Testis (tissue), 2 donors: ENCODE measurements at regions not wholly inside any gene's neighbourhood (a gene's known extent, or its start where the extent isn't known, plus 50 kb on each side); places are given as distances from the start of the nearest gene placed in this dataset.

ENCODE experiments used
- POLR2A ChIP-seq: fragments of 450-650 bp; IDR thresholded peaks from one replicate; pipeline ENCODE4 v1.6.1; 2017; ENCODE audit warnings: antibody characterized with exemption, mild to moderate bottlenecking, moderate library complexity
- TF ChIP-seq, protein P1 (sequence below), 3 experiments: fragments of 450-650 bp in 2 of 3; fragments of 200-600 bp in 1 of 3; sonication (generic) in 1 of 3; IDR thresholded peaks; one replicate each; pipeline ENCODE4 v1.5.1; 2016 to 2019; ENCODE audit warnings: antibody characterized with exemption in 3 of 3, mild to moderate bottlenecking in 2 of 3, moderate library complexity in 1 of 3

DNA sequence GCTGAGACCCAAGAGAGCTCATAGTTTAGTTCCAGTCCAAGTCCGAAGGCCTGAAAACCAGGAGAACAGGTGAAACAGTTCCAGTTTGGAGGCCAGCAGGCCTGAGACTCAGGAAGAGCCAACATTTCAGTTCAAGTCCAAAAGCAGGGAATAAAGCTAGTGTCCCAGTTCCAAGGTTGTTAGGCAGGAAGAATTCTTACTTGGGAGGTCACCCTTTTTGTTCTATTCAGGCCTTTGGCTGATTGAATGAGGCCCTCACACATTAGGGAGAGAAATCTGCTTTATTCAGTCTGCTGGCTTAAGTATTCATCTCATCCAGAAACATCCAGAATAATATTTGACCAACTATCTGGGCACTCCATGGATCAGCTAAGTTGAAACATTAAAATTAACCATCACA, 294.6 kb downstream of the PCNX1 start:
- TF ChIP-seq, protein P1, sequence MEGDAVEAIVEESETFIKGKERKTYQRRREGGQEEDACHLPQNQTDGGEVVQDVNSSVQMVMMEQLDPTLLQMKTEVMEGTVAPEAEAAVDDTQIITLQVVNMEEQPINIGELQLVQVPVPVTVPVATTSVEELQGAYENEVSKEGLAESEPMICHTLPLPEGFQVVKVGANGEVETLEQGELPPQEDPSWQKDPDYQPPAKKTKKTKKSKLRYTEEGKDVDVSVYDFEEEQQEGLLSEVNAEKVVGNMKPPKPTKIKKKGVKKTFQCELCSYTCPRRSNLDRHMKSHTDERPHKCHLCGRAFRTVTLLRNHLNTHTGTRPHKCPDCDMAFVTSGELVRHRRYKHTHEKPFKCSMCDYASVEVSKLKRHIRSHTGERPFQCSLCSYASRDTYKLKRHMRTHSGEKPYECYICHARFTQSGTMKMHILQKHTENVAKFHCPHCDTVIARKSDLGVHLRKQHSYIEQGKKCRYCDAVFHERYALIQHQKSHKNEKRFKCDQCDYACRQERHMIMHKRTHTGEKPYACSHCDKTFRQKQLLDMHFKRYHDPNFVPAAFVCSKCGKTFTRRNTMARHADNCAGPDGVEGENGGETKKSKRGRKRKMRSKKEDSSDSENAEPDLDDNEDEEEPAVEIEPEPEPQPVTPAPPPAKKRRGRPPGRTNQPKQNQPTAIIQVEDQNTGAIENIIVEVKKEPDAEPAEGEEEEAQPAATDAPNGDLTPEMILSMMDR (IDR thresholded peaks at IDR 0.05): no peak
- TF ChIP-seq POLR2A: no peak
